Astrocyte of the spinal cord (primary cell): ENCODE measurements at regions not wholly inside any gene's neighbourhood (a gene's known extent, or its start where the extent isn't known, plus 50 kb on each side); places are given as distances from the start of the nearest gene placed in this dataset.

Experiments used
- DNase-seq: peaks from one replicate; pipeline ENCODE4 v3.0.0; 2011; ENCODE audit warnings: low read depth, low spot score
- H3K4me3 ChIP-seq: 2 replicates; pipeline ENCODE4 v1.5.1; 2011; ENCODE audit warnings: low read depth, mild to moderate bottlenecking, low read length, moderate library complexity
- CTCF ChIP-seq: IDR thresholded peaks from 2 replicates; pipeline ENCODE4 v1.5.1; 2012; ENCODE audit warnings: low read depth, mild to moderate bottlenecking, low read length, inconsistent platforms
- in situ Hi-C: cut with HindIII; loops from 2 replicates; pipeline ENCODE4 v1.10.0; 2017; ENCODE audit warnings: low sequenced_read_pairs

- no peak for TF ChIP-seq CTCF
- no peak overlapping the region for H3K4me3 ChIP-seq
- in situ Hi-C loops: no loop called here
- no peak for DNase-seq
Observed at GRCh38 chr5:162721125-162721524, 653.6 kb downstream of the GABRG2 start.

GRCh38 chr5:162752612-162753011 is 684.8 kb upstream of the CCNG1 start:
- TF ChIP-seq CTCF: no peak
- no peak for DNase-seq
- no peak overlapping the region for H3K4me3 ChIP-seq
- in situ Hi-C loops: no loop called here

- TF ChIP-seq CTCF: no peak
- no peak overlapping the region for H3K4me3 ChIP-seq
- DNase-seq: no peak
- in situ Hi-C loops: no loop called here
Observed at GRCh38 chr5:162762119-162762518, 675.3 kb upstream of the CCNG1 start.

- in situ Hi-C loops: no loop called here
- TF ChIP-seq CTCF: no peak
- DNase-seq: no peak
- H3K4me3 ChIP-seq: no peak overlapping the region
Observed at GRCh38 chr5:162769019-162769418, 668.4 kb upstream of the CCNG1 start.

GRCh38 chr5:162785673-162786072 is 651.7 kb upstream of the CCNG1 start:
- no peak for TF ChIP-seq CTCF
- no peak overlapping the region for H3K4me3 ChIP-seq
- in situ Hi-C loops: no loop called here
- DNase-seq: no peak

GRCh38 chr5:162786234-162786633 is 651.2 kb upstream of the CCNG1 start:
- in situ Hi-C loops: no loop called here
- no peak for TF ChIP-seq CTCF
- no peak for DNase-seq
- no peak overlapping the region for H3K4me3 ChIP-seq

- TF ChIP-seq CTCF: no peak
Observed at GRCh38 chr5:162796507-162796906, 640.9 kb upstream of the CCNG1 start.

More at GRCh38 chr5:162796507-162796906, 640.9 kb upstream of the CCNG1 start:
- H3K4me3 ChIP-seq: no peak overlapping the region
- DNase-seq: no peak
- in situ Hi-C loops: no loop called here
